ENCODE measurements at regions not wholly inside any gene's neighbourhood (a gene's known extent, or its start where the extent isn't known, plus 50 kb on each side); places are given as distances from the start of the nearest gene placed in this dataset.

DNA sequence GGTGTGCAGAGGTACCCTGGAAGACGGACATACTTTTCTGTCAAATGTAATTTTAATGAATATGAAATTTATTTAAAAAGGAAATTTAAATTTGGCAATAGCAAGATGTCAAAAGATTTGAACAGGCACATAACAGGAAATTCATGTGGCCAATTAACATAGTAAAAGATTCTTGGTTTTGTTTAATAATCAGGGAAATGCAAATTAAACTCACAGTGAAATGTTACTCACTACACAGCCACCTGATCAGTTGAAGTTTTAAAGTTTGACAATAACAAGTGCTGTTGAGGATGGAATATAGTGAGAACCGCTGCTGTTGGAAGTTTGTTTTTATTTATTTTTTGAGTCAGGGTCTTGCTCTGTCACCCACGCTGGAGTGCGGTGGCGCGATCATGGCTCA is 63.9 kb downstream of the TEX35 start:
- intact Hi-C loops (cut with DNase I) = no loop called here
- Histone ChIP-seq H3K9ac (ENCODE audit: low read length in 3 of 3) (no peak overlapping the region), H3K36me3 (ENCODE audit: control insufficient read depth in 2 of 3, insufficient read depth in 3 of 3, low read length in 3 of 3) (no peaks in the 10 kb centered on the region), H3K27me3 (ENCODE audit: control insufficient read depth, insufficient read depth, low read length) (no peaks in the 10 kb centered on the region), H3K27ac (ENCODE audit: low read depth in 2 of 2, low read length in 2 of 2) (no peak overlapping the region), H3K4me1 (ENCODE audit: control insufficient read depth in 2 of 3, insufficient read depth in 2 of 3, low read depth in 1 of 3, low read length in 3 of 3) (no peaks in the 10 kb centered on the region), H3K4me3 (ENCODE audit: low read length in 3 of 3) (no peak overlapping the region), H3K9me3 (ENCODE audit: control insufficient read depth in 2 of 3, insufficient read depth in 1 of 3, low read length in 3 of 3) (no peaks in the 10 kb centered on the region)
- FAIRE-seq (no peak), DNase-seq (no peak)
- TF ChIP-seq, protein P1, sequence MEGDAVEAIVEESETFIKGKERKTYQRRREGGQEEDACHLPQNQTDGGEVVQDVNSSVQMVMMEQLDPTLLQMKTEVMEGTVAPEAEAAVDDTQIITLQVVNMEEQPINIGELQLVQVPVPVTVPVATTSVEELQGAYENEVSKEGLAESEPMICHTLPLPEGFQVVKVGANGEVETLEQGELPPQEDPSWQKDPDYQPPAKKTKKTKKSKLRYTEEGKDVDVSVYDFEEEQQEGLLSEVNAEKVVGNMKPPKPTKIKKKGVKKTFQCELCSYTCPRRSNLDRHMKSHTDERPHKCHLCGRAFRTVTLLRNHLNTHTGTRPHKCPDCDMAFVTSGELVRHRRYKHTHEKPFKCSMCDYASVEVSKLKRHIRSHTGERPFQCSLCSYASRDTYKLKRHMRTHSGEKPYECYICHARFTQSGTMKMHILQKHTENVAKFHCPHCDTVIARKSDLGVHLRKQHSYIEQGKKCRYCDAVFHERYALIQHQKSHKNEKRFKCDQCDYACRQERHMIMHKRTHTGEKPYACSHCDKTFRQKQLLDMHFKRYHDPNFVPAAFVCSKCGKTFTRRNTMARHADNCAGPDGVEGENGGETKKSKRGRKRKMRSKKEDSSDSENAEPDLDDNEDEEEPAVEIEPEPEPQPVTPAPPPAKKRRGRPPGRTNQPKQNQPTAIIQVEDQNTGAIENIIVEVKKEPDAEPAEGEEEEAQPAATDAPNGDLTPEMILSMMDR (IDR thresholded peaks at IDR 0.05; ENCODE audit: borderline replicate concordance, extremely low read depth, insufficient read depth) = no peak

DNA sequence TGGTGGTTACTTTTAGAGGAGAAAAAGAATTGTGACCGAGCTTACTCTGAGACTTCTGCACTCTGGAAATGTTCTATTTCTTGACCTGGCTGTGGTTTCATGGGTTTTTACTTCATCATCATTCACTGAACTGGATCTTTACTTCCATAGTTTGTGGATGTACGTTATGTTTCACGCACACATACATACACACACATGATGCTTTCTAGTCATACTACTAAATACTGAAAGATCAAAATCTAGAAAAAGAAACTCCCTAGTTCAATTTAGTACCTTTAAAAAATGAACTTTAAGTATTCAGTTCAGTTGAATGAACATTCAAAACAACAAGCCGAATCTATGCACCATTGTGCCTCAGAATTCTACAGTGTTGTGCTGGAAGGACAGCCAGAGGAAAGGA is 65.0 kb downstream of the TEX35 start:
- Histone ChIP-seq H3K4me1 (ENCODE audit: control insufficient read depth in 2 of 3, insufficient read depth in 2 of 3, low read depth in 1 of 3, low read length in 3 of 3) (no peaks in the 10 kb centered on the region), H3K9ac (ENCODE audit: low read length in 3 of 3) (no peak overlapping the region), H3K4me3 (ENCODE audit: low read length in 3 of 3) (no peak overlapping the region), H3K36me3 (ENCODE audit: control insufficient read depth in 2 of 3, insufficient read depth in 3 of 3, low read length in 3 of 3) (no peaks in the 10 kb centered on the region), H3K27me3 (ENCODE audit: control insufficient read depth, insufficient read depth, low read length) (no peaks in the 10 kb centered on the region), H3K27ac (ENCODE audit: low read depth in 2 of 2, low read length in 2 of 2) (no peak overlapping the region), H3K9me3 (ENCODE audit: control insufficient read depth in 2 of 3, insufficient read depth in 1 of 3, low read length in 3 of 3) (no peaks in the 10 kb centered on the region)
- intact Hi-C loops (cut with DNase I) = no loop called here
- FAIRE-seq = no peak
- TF ChIP-seq, protein P1 (IDR thresholded peaks at IDR 0.05; ENCODE audit: borderline replicate concordance, extremely low read depth, insufficient read depth) = no peak
- no peak for DNase-seq

DNA sequence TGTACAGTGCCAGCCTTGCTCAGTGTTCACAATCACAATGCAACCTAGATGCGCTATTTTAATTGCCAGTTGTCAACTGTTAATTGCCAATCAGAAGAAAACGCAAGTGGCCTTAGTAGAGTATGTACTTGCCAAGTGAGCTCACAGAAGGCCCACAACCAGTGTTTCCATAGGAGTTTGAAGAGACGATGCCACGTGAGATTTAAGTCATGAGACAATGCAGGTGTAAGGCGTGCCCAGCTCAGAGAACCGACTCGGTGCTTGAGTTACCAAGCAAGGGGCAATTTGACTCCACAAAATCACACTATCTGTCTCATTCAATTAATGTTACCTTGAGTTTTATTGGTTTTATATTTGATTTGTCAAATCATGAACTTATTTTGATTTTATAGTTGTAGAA is 65.6 kb downstream of the TEX35 start:
- Histone ChIP-seq H3K4me1 (ENCODE audit: control insufficient read depth in 2 of 3, insufficient read depth in 2 of 3, low read depth in 1 of 3, low read length in 3 of 3) (no peaks in the 10 kb centered on the region), H3K9me3 (ENCODE audit: control insufficient read depth in 2 of 3, insufficient read depth in 1 of 3, low read length in 3 of 3) (no peaks in the 10 kb centered on the region), H3K36me3 (ENCODE audit: control insufficient read depth in 2 of 3, insufficient read depth in 3 of 3, low read length in 3 of 3) (no peaks in the 10 kb centered on the region), H3K4me3 (ENCODE audit: low read length in 3 of 3) (no peak overlapping the region), H3K27me3 (ENCODE audit: control insufficient read depth, insufficient read depth, low read length) (no peaks in the 10 kb centered on the region), H3K27ac (ENCODE audit: low read depth in 2 of 2, low read length in 2 of 2) (no peak overlapping the region), H3K9ac (ENCODE audit: low read length in 3 of 3) (no peak overlapping the region)
- intact Hi-C loops (cut with DNase I) = no loop called here
- FAIRE-seq (no peak), DNase-seq (no peak)
- TF ChIP-seq, protein P1 (IDR thresholded peaks at IDR 0.05; ENCODE audit: borderline replicate concordance, extremely low read depth, insufficient read depth) = no peak

DNA sequence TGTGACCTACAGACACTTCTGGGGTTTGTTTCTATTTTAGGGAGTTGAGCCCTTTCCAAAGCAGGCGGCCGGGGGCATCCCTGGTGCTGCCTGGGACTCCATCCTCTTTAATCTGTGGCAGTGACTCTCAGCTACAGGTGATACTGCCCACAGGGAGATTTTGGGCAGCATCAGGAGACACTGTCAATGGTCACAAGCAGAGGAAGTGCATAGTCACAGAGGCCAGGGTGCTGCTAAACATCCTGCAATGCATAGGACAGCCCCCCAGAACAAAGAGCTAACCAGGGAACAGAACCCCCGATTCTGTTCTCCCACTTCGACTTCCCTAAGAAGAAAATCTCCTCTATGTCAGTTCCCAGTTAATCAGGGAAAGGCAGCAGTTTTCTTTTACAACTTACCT is 66.2 kb downstream of the TEX35 start:
- intact Hi-C loops (cut with DNase I) = no loop called here
- DNase-seq (no peak), FAIRE-seq (no peak)
- no peak overlapping the region for H3K9ac ChIP-seq (ENCODE audit: low read length in 3 of 3)
- no peaks in the 10 kb centered on the region for H3K9me3 ChIP-seq (ENCODE audit: control insufficient read depth in 2 of 3, insufficient read depth in 1 of 3, low read length in 3 of 3)
- H3K27ac ChIP-seq (ENCODE audit: low read depth in 2 of 2, low read length in 2 of 2) = no peak overlapping the region
- H3K36me3 ChIP-seq (ENCODE audit: control insufficient read depth in 2 of 3, insufficient read depth in 3 of 3, low read length in 3 of 3) = no peaks in the 10 kb centered on the region
- no peaks in the 10 kb centered on the region for H3K4me1 ChIP-seq (ENCODE audit: control insufficient read depth in 2 of 3, insufficient read depth in 2 of 3, low read depth in 1 of 3, low read length in 3 of 3)
- no peaks in the 10 kb centered on the region for H3K27me3 ChIP-seq (ENCODE audit: control insufficient read depth, insufficient read depth, low read length)
- no peak overlapping the region for H3K4me3 ChIP-seq (ENCODE audit: low read length in 3 of 3)
- TF ChIP-seq, protein P1 (IDR thresholded peaks at IDR 0.05; ENCODE audit: borderline replicate concordance, extremely low read depth, insufficient read depth) = no peak

All from kidney (tissue), 13 donors.